GM12878 (cell line): ENCODE measurements at regions not wholly inside any gene's neighbourhood (a gene's known extent, or its start where the extent isn't known, plus 50 kb on each side); places are given as distances from the start of the nearest gene placed in this dataset.
"Not testable (repeated sequence)": the region's sequence is repeated elsewhere in the genome, so short reads cannot be mapped to it uniquely, and the experiment has no call there.

Experiments
- ATAC-seq: fragments of 200-7000 bp; cut with Tn5 transposase; 3 replicates; pipeline ENCODE4 v1.9.1; 2020; ENCODE audit warnings: mild to moderate bottlenecking, moderate library complexity
- BruUV-seq: library from RNA; stranded (reverse); fragments of 400-500 nt; replicated peaks from 2 replicates; lab custom pipeline; 2021; lab: Mats Ljungman, UMichigan
- CTCF ChIA-PET: fragments of 300-600 bp; sonication (Branson Sonifier 250); formaldehyde crosslinking; extraction: SDS; loops from one replicate; lab custom pipeline; 2021; ENCODE audit warnings: inconsistent platforms; lab: Yijun Ruan, JAX
- POLR2A ChIA-PET: fragments of 350-600 bp; formaldehyde crosslinking; extraction: SDS; loops from one replicate; lab custom pipeline; 2021; ENCODE audit warnings: inconsistent platforms; lab: Charles Lee
- RAD21 ChIA-PET: fragments of 300-600 bp; sonication (Branson Sonifier 250); formaldehyde crosslinking; loops from one replicate; lab custom pipeline; 2023; ENCODE audit warnings: antibody characterized with exemption; ENCODE audit not compliant: unreplicated experiment; lab: Charles Lee
- SMC1A ChIA-PET: fragments of 300-600 bp; sonication (Branson Sonifier 250); formaldehyde crosslinking; loops from one replicate; lab custom pipeline; 2023; ENCODE audit not compliant: unreplicated experiment, uncharacterized antibody; lab: Charles Lee
- DNase-seq: peaks from one replicate; pipeline ENCODE4 v3.0.0-alpha.2; 2011; ENCODE audit warnings: low read depth, low spot score
- FAIRE-seq: peaks from 3 replicates; lab custom pipeline; 2011; peaks lifted over from hg19 to GRCh38; lab: Jason Lieb, UNC
- H2AFZ ChIP-seq: 2 replicates; pipeline ENCODE4 v1.6.0; 2011; ENCODE audit warnings: low read depth, low read length, control low read depth; ENCODE audit not compliant: control insufficient read depth
- H3K27ac ChIP-seq: 2 replicates; pipeline ENCODE4 v1.5.1; 2011; ENCODE audit warnings: control low read depth; ENCODE audit not compliant: control insufficient read depth, insufficient read depth
- H3K27me3 ChIP-seq, 2 experiments: replicated peaks in 1 of 2; 2 replicates each; pipeline versions ENCODE4 v1.6.0 to v1.6.1; 2011; ENCODE audit warnings: low read length in 1 of 2; ENCODE audit not compliant: control insufficient read depth in 2 of 2, insufficient read depth in 2 of 2
- H3K36me3 ChIP-seq, 2 experiments: 2 replicates each; pipeline ENCODE4 v1.5.1; 2011; ENCODE audit warnings: low read length in 1 of 2; ENCODE audit not compliant: control insufficient read depth in 2 of 2, insufficient read depth in 2 of 2
- H3K4me1 ChIP-seq: 2 replicates; pipeline ENCODE4 v1.6.1; 2011; ENCODE audit warnings: mild to moderate bottlenecking, low read length, moderate library complexity, mixed read lengths; ENCODE audit not compliant: control insufficient read depth, insufficient read depth
- H3K4me2 ChIP-seq: 2 replicates; pipeline ENCODE4 v1.6.0; 2011; ENCODE audit warnings: control low read depth; ENCODE audit not compliant: control insufficient read depth, insufficient read depth
- H3K4me3 ChIP-seq: fragments of 200-600 bp; sonication (generic); 2 replicates; pipeline ENCODE4 v1.5.1; 2016
- H3K79me2 ChIP-seq: 2 replicates; pipeline ENCODE4 v1.6.0; 2011; ENCODE audit warnings: low read length; ENCODE audit not compliant: control insufficient read depth, insufficient read depth
- H3K9ac ChIP-seq: 2 replicates; pipeline ENCODE4 v1.8.0; 2011; ENCODE audit warnings: low read length, control low read depth, mixed read lengths; ENCODE audit not compliant: control insufficient read depth, insufficient read depth
- H3K9me3 ChIP-seq: replicated peaks from 3 replicates; pipeline ENCODE4 v1.5.1; 2011; ENCODE audit warnings: mild to moderate bottlenecking, low read length; ENCODE audit not compliant: control insufficient read depth, insufficient read depth
- H4K20me1 ChIP-seq: 2 replicates; pipeline ENCODE4 v1.6.0; 2011; ENCODE audit not compliant: control insufficient read depth, insufficient read depth
- BCL11A ChIP-seq: IDR thresholded peaks from 2 replicates; pipeline ENCODE4 v1.6.1; 2011; ENCODE audit warnings: low read depth, low read length
- HDGF ChIP-seq: fragments of 450-650 bp; IDR thresholded peaks from 2 replicates; pipeline ENCODE4 v1.6.1; 2016; ENCODE audit warnings: antibody characterized with exemption
- NKRF ChIP-seq: fragments of 450-650 bp; conservative IDR thresholded peaks from 2 replicates; pipeline ENCODE4 v1.6.1; 2017; ENCODE audit warnings: mild to moderate bottlenecking, moderate library complexity
- NR2C1 ChIP-seq: fragments of 450-650 bp; IDR thresholded peaks from 2 replicates; pipeline ENCODE4 v1.6.1; 2017; ENCODE audit warnings: antibody characterized with exemption, mild to moderate bottlenecking, moderate library complexity
- PAX5 ChIP-seq: IDR thresholded peaks from 2 replicates; pipeline ENCODE4 v1.6.1; 2011; ENCODE audit warnings: low read depth, low read length, borderline replicate concordance
- PBX3 ChIP-seq: IDR thresholded peaks from 2 replicates; pipeline ENCODE4 v1.6.1; 2011; ENCODE audit warnings: mild to moderate bottlenecking, low read depth, low read length, moderate library complexity; ENCODE audit not compliant: insufficient replicate concordance
- TAF1 ChIP-seq: IDR thresholded peaks from 2 replicates; pipeline ENCODE4 v1.6.1; 2011; ENCODE audit warnings: mild to moderate bottlenecking, low read depth, low read length, borderline replicate concordance
- WGBS: methylation state at CpG from one replicate; pipeline ENCODE4 v1.1.6; 2016; ENCODE audit warnings: low lambda C conversion rate; ENCODE audit not compliant: insufficient replicate concordance, insufficient coverage; ENCODE audit errors: missing lambda C conversion rate; 5-methylcytosine and 5-hydroxymethylcytosine counted together
- in situ Hi-C: fragments of 300-500 bp; cut with MboI; formaldehyde crosslinking; loops from 9 replicates; pipeline ENCODE4 v1.14.3; 2018; ENCODE audit warnings: mixed read lengths
- intact Hi-C: fragments of 100-400 bp; cut with micrococcal nuclease; formaldehyde crosslinking; loops from one replicate; pipeline ENCODE4 v1.14.2; 2022; ENCODE audit not compliant: unreplicated experiment
- TF ChIP-seq, protein P1 (sequence below): IDR thresholded peaks from 2 replicates; pipeline ENCODE4 v1.6.1; 2011; ENCODE audit warnings: borderline replicate concordance, low read depth, mild to moderate bottlenecking, moderate library complexity, mixed read lengths, low read length; ENCODE audit not compliant: insufficient read depth; ENCODE audit errors: extremely low read length

DNA sequence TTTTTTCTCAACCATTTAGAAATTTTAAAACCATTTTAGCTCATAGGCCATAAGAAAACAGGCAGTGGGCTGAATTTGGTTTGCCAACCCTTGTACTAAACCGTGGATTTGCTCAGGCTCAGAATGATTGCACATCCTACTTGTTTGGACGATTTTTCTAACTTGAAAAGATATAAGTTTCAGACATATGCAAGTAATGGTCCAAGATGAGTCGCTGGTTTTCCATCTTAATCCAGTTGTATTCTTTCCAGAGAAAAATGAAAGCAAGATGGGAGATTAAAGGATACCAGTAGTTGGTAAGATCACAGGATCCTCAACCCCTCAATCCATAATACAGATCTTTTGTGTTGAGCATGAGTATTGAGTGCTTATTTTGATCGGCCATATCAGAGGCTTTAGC is 250.9 kb downstream of the TINAG start:
- ChIA-PET CTCF (no interaction called here), RAD21 (no interaction called here), POLR2A (no interaction called here), SMC1A (interaction anchor here (1.1 kb wide), 1 partner anchor 24 kb away, joined by 3 read pairs; no protein-coding TSS in a partner anchor)
- Histone ChIP-seq H3K79me2 (no peaks in the 10 kb centered on the region), H3K9me3 (no peaks in the 10 kb centered on the region), H3K36me3 (no peaks in the 10 kb centered on the region), H3K4me2 (no peak overlapping the region), H3K4me1 (no peaks in the 10 kb centered on the region), H3K9ac (no peak overlapping the region), H2AFZ (no peak overlapping the region), H3K4me3 (no peak overlapping the region), H4K20me1 (no peaks in the 10 kb centered on the region), H3K27ac (no peak overlapping the region), H3K27me3 (no peaks in the 10 kb centered on the region)
- no TSS peak for BruUV-seq
- 29% methylated on average over 4 of the region's 4 CpGs for WGBS
- intact Hi-C loops: no loop called here
- DNase-seq (no peak), ATAC-seq (no peak), FAIRE-seq (no peak)
- in situ Hi-C loops: no loop called here
- TF ChIP-seq PAX5 (no peak), BCL11A (no peak), NR2C1 (no peak), HDGF (no peak), PBX3 (no peak), TAF1 (no peak), NKRF (no peak)
- TF ChIP-seq, protein P1, sequence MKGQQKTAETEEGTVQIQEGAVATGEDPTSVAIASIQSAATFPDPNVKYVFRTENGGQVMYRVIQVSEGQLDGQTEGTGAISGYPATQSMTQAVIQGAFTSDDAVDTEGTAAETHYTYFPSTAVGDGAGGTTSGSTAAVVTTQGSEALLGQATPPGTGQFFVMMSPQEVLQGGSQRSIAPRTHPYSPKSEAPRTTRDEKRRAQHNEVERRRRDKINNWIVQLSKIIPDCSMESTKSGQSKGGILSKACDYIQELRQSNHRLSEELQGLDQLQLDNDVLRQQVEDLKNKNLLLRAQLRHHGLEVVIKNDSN: no peak

GRCh38 chr6:54564188-54564587 is 255.9 kb downstream of the TINAG start:
- H3K9ac ChIP-seq, H3K4me3 ChIP-seq, H2AFZ ChIP-seq, RAD21 ChIA-PET, POLR2A ChIA-PET, H3K9me3 ChIP-seq, H3K4me2 ChIP-seq, intact Hi-C loops, H3K4me1 ChIP-seq, ATAC-seq, H3K27ac ChIP-seq, in situ Hi-C loops, H4K20me1 ChIP-seq, H3K79me2 ChIP-seq, DNase-seq, SMC1A ChIA-PET, H3K27me3 ChIP-seq, H3K36me3 ChIP-seq, CTCF ChIA-PET, FAIRE-seq, BruUV-seq: not testable (repeated sequence)
- 25% methylated on average over 2 of the region's 2 CpGs for WGBS
